Heart left ventricle (tissue), 16 donors: ENCODE measurements at regions not wholly inside any gene's neighbourhood (a gene's known extent, or its start where the extent isn't known, plus 50 kb on each side); places are given as distances from the start of the nearest gene placed in this dataset.
"Not testable (repeated sequence)": the region's sequence is repeated elsewhere in the genome, so short reads cannot be mapped to it uniquely, and the experiment has no call there.

Experiments used
- ATAC-seq, 4 donors: fragments of 200-7000 bp; cut with Tn5 transposase; one replicate each; pipeline ENCODE4 v1.9.1; 2020 to 2022; ENCODE audit warnings: moderate library complexity in 4 of 4, mild to moderate bottlenecking in 3 of 4, moderate number of reproducible peaks in 1 of 4
- DNase-seq, 5 donors: peaks; one replicate each; pipeline ENCODE4 v3.0.0-alpha.2; 2020
- H3K27ac ChIP-seq, 12 donors: fragments of 200-600 bp; sonication (generic) in 4 of 12; one replicate each; pipeline versions ENCODE4 v1.5.0 to v1.8.0; 2016 to 2022; ENCODE audit warnings: mild to moderate bottlenecking in 2 of 12
- H3K27me3 ChIP-seq, 9 donors: fragments of 200-600 bp; sonication (generic) in 2 of 9; one replicate each; pipeline versions ENCODE4 v1.5.1 to v1.8.0; 2016 to 2022; ENCODE audit warnings: mild to moderate bottlenecking in 3 of 9
- H3K36me3 ChIP-seq, 9 donors: fragments of 200-600 bp; sonication (generic) in 2 of 9; one replicate each; pipeline versions ENCODE4 v1.5.0 to v1.8.0; 2018 to 2022; ENCODE audit warnings: mild to moderate bottlenecking in 2 of 9
- H3K4me1 ChIP-seq, 12 donors: fragments of 200-600 bp; sonication (generic) in 4 of 12; one replicate each; pipeline versions ENCODE4 v1.5.0 to v1.8.0; 2016 to 2022; ENCODE audit warnings: mild to moderate bottlenecking in 3 of 12
- H3K4me3 ChIP-seq, 12 donors: fragments of 200-600 bp; sonication (generic) in 4 of 12; one replicate each; pipeline versions ENCODE4 v1.5.0 to v1.8.0; 2017 to 2022; ENCODE audit warnings: mild to moderate bottlenecking in 9 of 12, moderate library complexity in 4 of 12
- H3K9me3 ChIP-seq, 12 donors: fragments of 200-600 bp; sonication (generic) in 4 of 12; one replicate each; pipeline versions ENCODE4 v1.5.0 to v1.8.0; 2016 to 2022; ENCODE audit warnings: mild to moderate bottlenecking in 1 of 12
- CTCF ChIP-seq, 12 donors: fragments of 200-600 bp; sonication (generic) in 4 of 12; IDR thresholded peaks; one replicate each; pipeline versions ENCODE4 v1.5.0 to v1.8.0; 2018 to 2022; ENCODE audit warnings: antibody characterized with exemption in 12 of 12, mild to moderate bottlenecking in 5 of 12
- POLR2A ChIP-seq, 2 donors: fragments of 450-650 bp; IDR thresholded peaks; one replicate each; pipeline ENCODE4 v1.6.1; 2017; ENCODE audit warnings: antibody characterized with exemption in 2 of 2, mild to moderate bottlenecking in 2 of 2, moderate library complexity in 2 of 2
- WGBS, 4 donors: extraction: QIAGEN DNeasy Blood & Tissue Kit in 2 of 4; methylation state at CpG; one replicate each; pipeline versions ENCODE4 v1.1.5 to v1.1.7; 2013 to 2018; 5-methylcytosine and 5-hydroxymethylcytosine counted together
- intact Hi-C, 10 donors: fragments of 100-400 bp; cut with DNase I; formaldehyde crosslinking; loops; one replicate each; pipeline versions ENCODE4 v1.11.1 to v1.14.2; 2022
- donor health status: ischemic (EF 13 %, LVEDD 7.1; RV severe dilation, severe dysfunction).
- donor health status: healthy with polysubstance abuse.
- donor health status: DM: no; HTN: yes; CAD: no.
- donor health status: DM: no; HTN: no; CAD: no.
- donor health status: ischemic (EF 25% LVEDD 6.9; RV normal size, moderate dysfunction).
- donor health status: ischemic (EF 25% LVEDD 5.7; RV mildly dilated, moderate dysfunction).
- donor health status: healthy.
- donor health status: DM: yes; HTN: yes; CAD: no.
- donor health status: ischemic (EF 35%, LVEDD 5.7; RV mildly dilated, moderate dysfunction).
- donor health status: nonischemic (EF 11% LVEDD 7.7; RV severe dilation, severe dysfunction).
- donor health status: DM: yes; HTN: yes; CAD: no.
- donor health status: PGD.
- donor health status: ischemic (EF 29% LVEDD 5.4; RV normal size, mild dysfunction).
- donor health status: nonischemic (EF 23%, LVEDD 6.1; RV moderate dilation, normal function).

GRCh38 chrX:46200413-46200812 is 344.8 kb downstream of the ZNF674 start:
- DNase-seq = no peak
- H3K9me3 ChIP-seq = peaks cover 0 to 1% (median 0%) of the 10 kb centered on the region in 12 donors
- no peaks in the 10 kb centered on the region for H3K4me1 ChIP-seq
- TF ChIP-seq POLR2A (IDR thresholded peaks at IDR 0.05) (no peak), CTCF (IDR thresholded peaks at IDR 0.05) (no peak)
- intact Hi-C loops = no loop called here
- H3K4me3 ChIP-seq = no peak overlapping the region
- H3K27me3 ChIP-seq = peaks cover 0 to 4% (median 0%) of the 10 kb centered on the region in 9 donors
- WGBS, 4 donors = 44 to 60% (median 52%) methylated on average over 1 of the region's 1 CpG
- no peak for ATAC-seq
- no peak overlapping the region for H3K27ac ChIP-seq
- H3K36me3 ChIP-seq = no peaks in the 10 kb centered on the region

GRCh38 chrX:46198858-46199257 is 346.4 kb downstream of the ZNF674 start:
- intact Hi-C loops = no loop called here
- TF ChIP-seq CTCF (IDR thresholded peaks at IDR 0.05) (no peak), POLR2A (IDR thresholded peaks at IDR 0.05) (no peak)
- no peak overlapping the region for H3K27ac ChIP-seq

GRCh38 chrX:46186811-46187106 is 358.5 kb downstream of the ZNF674 start:
- H3K9me3 ChIP-seq, H3K4me1 ChIP-seq, DNase-seq, H3K27me3 ChIP-seq, ATAC-seq, H3K27ac ChIP-seq, H3K4me3 ChIP-seq, H3K36me3 ChIP-seq: not testable (repeated sequence)
- intact Hi-C loops = loop anchor here in 1 of 10 donors (10.0 kb wide), 1 partner anchor 62 kb away; no protein-coding TSS in a partner anchor
- WGBS, 4 donors = 60 to 95% (median 74%) methylated on average over 2 of the region's 2 CpGs

More at GRCh38 chrX:46198858-46199257, 346.4 kb downstream of the ZNF674 start:
- DNase-seq (no peak), ATAC-seq (no peak)
- H3K4me3 ChIP-seq = no peak overlapping the region
- no peaks in the 10 kb centered on the region for H3K36me3 ChIP-seq
- 63 to 95% (median 83%) methylated on average over 1 of the region's 1 CpG for WGBS, 4 donors
- H3K4me1 ChIP-seq = no peaks in the 10 kb centered on the region
- H3K9me3 ChIP-seq = peaks cover 0 to 12% (median 0%) of the 10 kb centered on the region in 12 donors
- H3K27me3 ChIP-seq = peaks cover 0 to 1% (median 0%) of the 10 kb centered on the region in 9 donors

- 51 to 80% (median 68%) methylated on average over 7 of the region's 7 CpGs for WGBS, 4 donors
- H3K36me3 ChIP-seq = no peaks in the 10 kb centered on the region
- H3K4me1 ChIP-seq = no peaks in the 10 kb centered on the region
- ATAC-seq = no peak
- no peak overlapping the region for H3K4me3 ChIP-seq
- H3K9me3 ChIP-seq = peaks cover 0 to 8% (median 0%) of the 10 kb centered on the region in 12 donors
- TF ChIP-seq CTCF (IDR thresholded peaks at IDR 0.05) (no peak), POLR2A (IDR thresholded peaks at IDR 0.05) (no peak)
- peaks cover 0 to 5% (median 0%) of the 10 kb centered on the region in 9 donors for H3K27me3 ChIP-seq
- H3K27ac ChIP-seq = no peak overlapping the region
- DNase-seq = no peak
- intact Hi-C loops = loop anchor here in 1 of 10 donors (10.0 kb wide), 1 partner anchor 61 kb away; no protein-coding TSS in a partner anchor
Observed at GRCh38 chrX:46185923-46186810, 359.1 kb downstream of the ZNF674 start.
